ENCODE measurements at regions not wholly inside any gene's neighbourhood (a gene's known extent, or its start where the extent isn't known, plus 50 kb on each side); places are given as distances from the start of the nearest gene placed in this dataset.

DNA sequence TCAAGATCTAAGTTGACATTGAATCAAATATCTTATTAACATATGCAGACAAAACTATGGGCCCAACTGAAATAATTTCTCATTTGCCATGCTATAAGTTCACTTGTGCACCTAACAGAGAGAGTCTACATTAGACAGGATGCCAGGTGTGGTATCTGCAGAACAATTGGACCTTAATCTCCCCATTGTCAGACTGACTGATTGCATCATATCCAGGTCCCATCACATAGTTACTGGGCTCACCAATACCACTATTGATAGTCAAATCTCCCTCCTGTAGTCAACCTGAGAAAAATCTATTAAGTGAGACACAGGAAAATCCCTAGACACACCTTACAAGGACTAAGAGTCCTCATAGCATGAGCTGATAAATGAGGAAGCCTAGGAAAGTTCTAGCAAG lies 156.0 kb upstream of the FRG1 start:
- no peak overlapping the region for H3K4me3 ChIP-seq (ENCODE audit: low read depth, poor library complexity, severe bottlenecking)
- intact Hi-C loops (cut with DNase I; ENCODE audit: low total_unique reads) = no loop called here
- TF ChIP-seq POLR2A (IDR thresholded peaks at IDR 0.05) = no peak
- no peak for DNase-seq (ENCODE audit: low spot score in 2 of 2)

DNA sequence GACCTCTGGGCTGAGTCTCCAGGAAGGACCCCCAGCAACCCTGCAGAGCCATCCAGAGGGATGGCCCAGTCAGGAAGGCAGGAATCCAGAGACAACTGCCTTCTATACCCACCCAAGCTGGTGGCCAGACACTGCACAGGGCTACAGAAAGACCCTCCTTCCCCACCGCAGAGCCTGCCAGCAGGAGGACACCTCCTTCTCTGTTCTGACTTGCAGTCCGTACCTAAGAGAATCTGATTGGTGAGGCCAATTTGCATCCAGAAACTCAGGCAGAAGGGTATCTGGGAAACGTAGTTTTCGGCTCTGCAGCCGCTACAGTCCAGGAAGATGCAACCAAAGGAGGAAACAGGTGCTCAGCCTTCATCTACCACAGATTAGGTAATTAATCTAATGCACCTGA lies 155.4 kb upstream of the FRG1 start:
- H3K4me3 ChIP-seq (ENCODE audit: low read depth, poor library complexity, severe bottlenecking) = no peak overlapping the region
- no peak for TF ChIP-seq POLR2A (IDR thresholded peaks at IDR 0.05)
- TF ChIP-seq, protein P1, sequence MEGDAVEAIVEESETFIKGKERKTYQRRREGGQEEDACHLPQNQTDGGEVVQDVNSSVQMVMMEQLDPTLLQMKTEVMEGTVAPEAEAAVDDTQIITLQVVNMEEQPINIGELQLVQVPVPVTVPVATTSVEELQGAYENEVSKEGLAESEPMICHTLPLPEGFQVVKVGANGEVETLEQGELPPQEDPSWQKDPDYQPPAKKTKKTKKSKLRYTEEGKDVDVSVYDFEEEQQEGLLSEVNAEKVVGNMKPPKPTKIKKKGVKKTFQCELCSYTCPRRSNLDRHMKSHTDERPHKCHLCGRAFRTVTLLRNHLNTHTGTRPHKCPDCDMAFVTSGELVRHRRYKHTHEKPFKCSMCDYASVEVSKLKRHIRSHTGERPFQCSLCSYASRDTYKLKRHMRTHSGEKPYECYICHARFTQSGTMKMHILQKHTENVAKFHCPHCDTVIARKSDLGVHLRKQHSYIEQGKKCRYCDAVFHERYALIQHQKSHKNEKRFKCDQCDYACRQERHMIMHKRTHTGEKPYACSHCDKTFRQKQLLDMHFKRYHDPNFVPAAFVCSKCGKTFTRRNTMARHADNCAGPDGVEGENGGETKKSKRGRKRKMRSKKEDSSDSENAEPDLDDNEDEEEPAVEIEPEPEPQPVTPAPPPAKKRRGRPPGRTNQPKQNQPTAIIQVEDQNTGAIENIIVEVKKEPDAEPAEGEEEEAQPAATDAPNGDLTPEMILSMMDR (IDR thresholded peaks at IDR 0.05) = no peak
- no peak for DNase-seq (ENCODE audit: low spot score in 2 of 2)
- WGBS, 2 donors = 61 to 67% methylated on average over 5 of the region's 5 CpGs
- intact Hi-C loops (cut with DNase I; ENCODE audit: low total_unique reads) = no loop called here

DNA sequence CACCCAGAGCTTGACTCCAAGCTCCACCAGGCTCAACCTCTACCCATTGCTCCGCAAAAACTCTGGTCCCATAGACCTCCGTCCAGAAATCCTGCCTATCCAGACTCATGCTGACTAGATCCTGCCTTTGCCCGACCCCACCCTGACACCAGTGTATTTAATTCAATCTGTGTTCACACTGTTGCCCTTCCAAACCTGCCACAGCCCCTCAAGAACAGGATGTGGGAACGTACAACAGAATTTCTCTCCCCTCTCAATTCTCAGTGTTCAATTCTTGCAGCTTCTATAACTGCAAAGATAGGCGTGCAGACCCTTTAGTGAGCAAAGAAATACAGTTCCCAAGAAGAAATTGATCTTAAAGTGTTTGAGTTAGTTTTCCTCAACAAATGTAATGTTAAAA lies 154.2 kb upstream of the FRG1 start:
- 65 to 73% methylated on average over 5 of the region's 5 CpGs for WGBS, 2 donors
- intact Hi-C loops (cut with DNase I; ENCODE audit: low total_unique reads) = no loop called here
- TF ChIP-seq POLR2A (IDR thresholded peaks at IDR 0.05) = no peak
- TF ChIP-seq, protein P1 (IDR thresholded peaks at IDR 0.05) = no peak
- no peak for DNase-seq (ENCODE audit: low spot score in 2 of 2)
- no peak overlapping the region for H3K4me3 ChIP-seq (ENCODE audit: low read depth, poor library complexity, severe bottlenecking)

DNA sequence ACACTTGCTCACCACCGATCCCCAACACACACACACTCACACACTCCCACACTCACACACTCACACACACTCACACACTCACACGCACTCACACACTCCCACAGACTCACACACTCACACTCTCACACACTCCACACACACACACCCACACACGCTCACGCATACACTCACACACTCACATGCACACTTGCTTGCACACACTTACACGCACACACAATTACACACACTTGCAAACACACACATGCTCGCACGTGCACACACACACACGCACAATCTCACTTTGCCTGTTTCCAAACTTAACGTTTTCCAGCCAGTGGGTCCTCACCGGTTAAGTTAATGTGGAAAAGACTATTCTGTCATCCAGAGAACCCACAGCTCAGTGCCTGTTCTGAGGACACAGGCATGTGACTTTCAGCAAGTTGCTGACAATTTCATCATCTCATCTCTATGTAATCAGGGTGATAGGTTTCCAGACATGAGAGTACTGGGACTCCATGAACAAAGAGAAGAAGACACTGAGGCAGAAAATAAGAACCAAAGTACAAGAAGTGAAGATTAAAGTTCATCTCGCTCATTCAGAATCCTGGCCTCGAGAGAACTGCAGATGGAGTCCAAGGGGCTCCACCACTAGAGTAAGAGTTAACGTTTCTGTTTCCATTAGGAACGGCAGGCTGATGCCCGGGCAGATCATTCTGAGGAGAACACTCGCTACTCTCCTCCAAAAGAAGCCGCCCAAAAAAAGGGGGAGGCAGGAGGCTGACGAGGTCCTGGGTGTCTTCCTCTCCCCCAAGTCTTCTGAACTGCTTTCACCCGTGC lies 153.2 kb upstream of the FRG1 start:
- peak in 1 of 2 donors; percentile 20 for DNase-seq (ENCODE audit: low spot score in 2 of 2)
- intact Hi-C loops (cut with DNase I; ENCODE audit: low total_unique reads) = no loop called here
- no peak for TF ChIP-seq POLR2A (IDR thresholded peaks at IDR 0.05)
- TF ChIP-seq, protein P1 (IDR thresholded peaks at IDR 0.05) = no peak
- 61 to 70% methylated on average over 19 of the region's 19 CpGs for whole genome bisulfite sequencing, 2 donors
- no peak overlapping the region for H3K4me3 ChIP-seq (ENCODE audit: low read depth, poor library complexity, severe bottlenecking)

DNA sequence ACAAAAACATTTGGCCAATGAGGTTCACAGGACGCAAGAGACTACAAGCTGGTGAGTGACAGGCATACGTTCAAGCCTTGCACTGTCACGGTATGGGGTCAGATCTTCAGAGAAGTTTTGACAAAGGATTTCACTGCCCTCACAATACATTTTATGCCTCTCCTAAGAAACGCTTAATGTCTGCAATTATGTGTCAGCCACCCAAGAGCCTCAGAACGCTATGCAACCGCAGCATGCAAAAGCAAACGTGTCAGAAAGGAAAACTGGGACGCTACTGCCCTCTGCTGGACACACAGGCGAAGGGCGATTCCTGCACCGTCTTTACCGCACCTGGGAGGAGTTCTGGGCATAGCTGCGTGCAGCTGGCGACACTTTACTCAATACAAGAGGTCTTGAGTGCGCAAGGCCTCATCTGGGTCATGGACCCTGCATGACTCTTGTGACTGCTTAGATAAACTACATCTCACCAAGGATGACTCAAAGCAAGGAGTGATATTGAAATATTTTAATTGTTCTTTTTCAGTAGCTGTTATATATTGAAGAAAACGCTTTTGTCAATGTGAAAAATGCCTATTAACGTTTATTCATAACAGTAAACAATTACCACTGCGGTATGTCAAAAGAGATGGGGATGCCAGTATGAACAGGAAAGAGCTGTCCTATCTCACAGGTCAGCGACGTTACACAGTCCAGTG lies 147.6 kb upstream of the FRG1 start:
- TF ChIP-seq, protein P1 (IDR thresholded peaks at IDR 0.05) = peak in 1 of 3 donors; percentile 35
- no peak for TF ChIP-seq POLR2A (IDR thresholded peaks at IDR 0.05)
- intact Hi-C loops (cut with DNase I; ENCODE audit: low total_unique reads) = no loop called here
- 22 to 25% methylated on average over 19 to 20 of the region's 20 CpGs for WGBS, 2 donors
- H3K4me3 ChIP-seq (ENCODE audit: low read depth, poor library complexity, severe bottlenecking) = no peak overlapping the region
- peak; percentile 64 to 90 for DNase-seq (ENCODE audit: low spot score in 2 of 2)

DNA sequence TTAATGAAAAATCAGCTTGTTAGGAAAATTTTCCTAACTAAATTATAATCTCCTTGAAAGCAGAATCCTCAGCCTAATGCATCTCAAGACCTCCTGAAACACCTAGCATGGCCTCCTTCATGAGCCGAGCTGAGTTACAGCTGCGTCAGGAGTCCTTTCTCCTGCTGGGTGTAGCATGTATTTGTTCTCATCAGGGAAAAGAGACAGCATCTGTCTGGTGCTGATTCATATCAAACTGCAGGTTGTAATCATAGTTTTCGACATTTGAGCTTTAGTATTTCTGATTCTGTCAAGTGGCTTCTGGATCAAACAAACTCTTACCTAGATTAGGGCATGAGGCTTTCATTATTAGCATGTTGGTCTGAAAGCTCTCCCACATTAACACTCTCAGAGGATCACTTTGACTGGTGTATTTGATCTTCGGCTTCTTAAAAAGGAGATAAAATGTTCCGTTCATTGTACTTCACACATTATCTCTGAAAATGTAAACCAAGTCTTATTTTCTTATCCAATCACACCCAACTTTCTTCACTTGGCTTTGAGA lies 140.1 kb upstream of the FRG1 start:
- TF ChIP-seq, protein P1 (IDR thresholded peaks at IDR 0.05) = no peak
- TF ChIP-seq POLR2A (IDR thresholded peaks at IDR 0.05) = no peak
- whole genome bisulfite sequencing, 2 donors = 83 to 87% methylated on average over 5 of the region's 5 CpGs
- intact Hi-C loops (cut with DNase I; ENCODE audit: low total_unique reads) = no loop called here
- no peak overlapping the region for H3K4me3 ChIP-seq (ENCODE audit: low read depth, poor library complexity, severe bottlenecking)
- DNase-seq (ENCODE audit: low spot score in 2 of 2) = no peak

Measured in lower leg skin (tissue), 4 donors.